ENCODE measurements at regions not wholly inside any gene's neighbourhood (a gene's known extent, or its start where the extent isn't known, plus 50 kb on each side); places are given as distances from the start of the nearest gene placed in this dataset.
A peak's percentile ranks its signal among the peaks of the same experiment; 100 is the strongest.

GRCh38 chr2:41078341-41078740, 626.5 kb upstream of the SLC8A1 start:
- ATAC-seq, result no peak

GRCh38 chr2:41079011-41079410, 627.1 kb upstream of the SLC8A1 start:
- ATAC-seq, result no peak

- ATAC-seq, result no peak
These were observed 632.4 kb upstream of the SLC8A1 start for GRCh38 chr2:41084321-41084720.

GRCh38 chr2:41087946-41088345, 636.1 kb upstream of the SLC8A1 start:
- ATAC-seq, result no peak

GRCh38 chr2:41101281-41101680, 649.4 kb upstream of the SLC8A1 start:
- no peak for ATAC-seq

GRCh38 chr2:41109744-41110143, 657.9 kb upstream of the SLC8A1 start:
- no peak for ATAC-seq

- peak in 1 of 2 donors; percentile 32 for ATAC-seq
These were observed 660.1 kb upstream of the SLC8A1 start for GRCh38 chr2:41111836-41112627.

- ATAC-seq, result no peak
These were observed 664.4 kb upstream of the SLC8A1 start for GRCh38 chr2:41116106-41116797.

- no peak for ATAC-seq
These were observed 667.6 kb upstream of the SLC8A1 start for GRCh38 chr2:41119489-41119888.

GRCh38 chr2:41123341-41123740, 671.5 kb upstream of the SLC8A1 start:
- ATAC-seq, result no peak

GRCh38 chr2:41127351-41127750, 675.5 kb upstream of the SLC8A1 start:
- ATAC-seq, result no peak

- ATAC-seq, result no peak
These were observed 678.1 kb upstream of the SLC8A1 start for GRCh38 chr2:41129988-41130387.

- no peak for ATAC-seq
These were observed 685.1 kb upstream of the SLC8A1 start for GRCh38 chr2:41137031-41137430.

GRCh38 chr2:41141146-41141791, 689.4 kb upstream of the SLC8A1 start:
- ATAC-seq, result no peak

- no peak for ATAC-seq
These were observed 690.6 kb upstream of the SLC8A1 start for GRCh38 chr2:41142478-41142877.

GRCh38 chr2:41145066-41145465, 693.2 kb upstream of the SLC8A1 start:
- no peak for ATAC-seq

- ATAC-seq, result no peak
These were observed 697.2 kb upstream of the SLC8A1 start for GRCh38 chr2:41149054-41149453.

GRCh38 chr2:41151746-41152145, 699.9 kb upstream of the SLC8A1 start:
- ATAC-seq, result no peak

GRCh38 chr2:41152318-41152717, 700.4 kb upstream of the SLC8A1 start:
- no peak for ATAC-seq

GRCh38 chr2:41160439-41160838, 708.5 kb upstream of the SLC8A1 start:
- peak; percentile 53 to 56 for ATAC-seq

GRCh38 chr2:41167014-41167413, 715.1 kb upstream of the SLC8A1 start:
- ATAC-seq, result no peak

GRCh38 chr2:41169744-41170143, 717.9 kb upstream of the SLC8A1 start:
- no peak for ATAC-seq

- no peak for ATAC-seq
These were observed 718.7 kb upstream of the SLC8A1 start for GRCh38 chr2:41170589-41170988.

- ATAC-seq, result no peak
These were observed 728.5 kb upstream of the SLC8A1 start for GRCh38 chr2:41180387-41180786.
